GM12864 (cell line): ENCODE measurements at regions not wholly inside any gene's neighbourhood (a gene's known extent, or its start where the extent isn't known, plus 50 kb on each side); places are given as distances from the start of the nearest gene placed in this dataset.
"Not testable (repeated sequence)": the region's sequence is repeated elsewhere in the genome, so short reads cannot be mapped to it uniquely, and the experiment has no call there.

Experiments used
- DNase-seq: peaks from one replicate; pipeline ENCODE4 v3.0.0-alpha.2; 2011; ENCODE audit warnings: low read depth
- H3K4me3 ChIP-seq: 2 replicates; pipeline ENCODE4 v1.5.1; 2011; ENCODE audit warnings: mild to moderate bottlenecking, low read depth, low read length, control low read depth
- CTCF ChIP-seq: IDR thresholded peaks from 2 replicates; pipeline ENCODE4 v1.5.1; 2011; ENCODE audit warnings: low read depth, mild to moderate bottlenecking, moderate library complexity, low read length, control low read depth, inconsistent platforms; ENCODE audit errors: missing control alignments

DNA sequence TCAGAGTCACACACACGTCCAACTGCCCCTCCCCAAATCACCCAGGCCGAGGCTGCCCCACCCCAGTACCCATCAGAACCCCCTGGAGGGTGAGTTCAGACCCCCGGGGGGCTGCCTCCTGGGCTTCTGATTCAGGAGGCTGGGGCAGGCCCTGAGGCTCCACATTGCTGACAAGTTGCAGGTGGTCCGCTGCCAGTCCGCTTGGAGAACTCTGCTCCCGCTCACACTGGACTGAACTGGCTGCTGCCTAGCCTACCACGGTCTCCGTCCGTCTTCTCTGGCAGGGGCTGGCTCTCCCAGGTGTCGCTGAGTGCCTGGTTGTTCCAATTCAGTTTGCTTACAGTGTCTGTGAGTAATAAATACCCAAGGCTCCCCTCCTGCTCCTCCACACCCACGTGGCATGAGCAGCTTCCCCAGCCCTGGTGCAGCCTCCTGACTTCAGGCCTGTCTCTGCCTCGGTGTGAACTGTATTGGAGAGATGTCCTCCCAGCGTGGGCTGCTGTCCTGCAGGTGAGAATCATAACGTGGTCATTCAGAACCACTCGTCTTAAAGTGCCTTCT, 163.4 kb downstream of the LAT start:
- no peak for DNase-seq
- TF ChIP-seq CTCF, result no peak
- H3K4me3 ChIP-seq, result no peak overlapping the region

DNA sequence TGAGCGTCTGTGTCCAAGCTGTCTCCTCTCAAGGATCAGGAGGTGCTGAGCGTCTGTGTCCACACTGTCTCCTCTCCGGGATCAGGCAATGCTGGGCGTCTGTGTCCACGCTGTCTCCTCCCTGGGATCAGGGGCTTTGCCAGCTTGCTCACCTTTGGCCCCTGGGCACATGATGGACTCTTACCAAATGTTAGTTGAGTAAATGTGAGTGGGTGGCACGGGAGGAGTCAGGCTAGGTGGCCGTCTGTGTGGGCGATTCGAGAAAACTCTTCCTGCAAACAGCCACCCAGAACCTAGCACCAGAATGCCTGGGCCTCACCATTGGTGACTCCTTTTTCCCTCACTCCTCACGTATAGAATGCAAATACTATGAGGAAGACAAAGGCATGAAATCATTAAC, 162.9 kb downstream of the LAT start:
- not testable (repeated sequence) for H3K4me3 ChIP-seq

DNA sequence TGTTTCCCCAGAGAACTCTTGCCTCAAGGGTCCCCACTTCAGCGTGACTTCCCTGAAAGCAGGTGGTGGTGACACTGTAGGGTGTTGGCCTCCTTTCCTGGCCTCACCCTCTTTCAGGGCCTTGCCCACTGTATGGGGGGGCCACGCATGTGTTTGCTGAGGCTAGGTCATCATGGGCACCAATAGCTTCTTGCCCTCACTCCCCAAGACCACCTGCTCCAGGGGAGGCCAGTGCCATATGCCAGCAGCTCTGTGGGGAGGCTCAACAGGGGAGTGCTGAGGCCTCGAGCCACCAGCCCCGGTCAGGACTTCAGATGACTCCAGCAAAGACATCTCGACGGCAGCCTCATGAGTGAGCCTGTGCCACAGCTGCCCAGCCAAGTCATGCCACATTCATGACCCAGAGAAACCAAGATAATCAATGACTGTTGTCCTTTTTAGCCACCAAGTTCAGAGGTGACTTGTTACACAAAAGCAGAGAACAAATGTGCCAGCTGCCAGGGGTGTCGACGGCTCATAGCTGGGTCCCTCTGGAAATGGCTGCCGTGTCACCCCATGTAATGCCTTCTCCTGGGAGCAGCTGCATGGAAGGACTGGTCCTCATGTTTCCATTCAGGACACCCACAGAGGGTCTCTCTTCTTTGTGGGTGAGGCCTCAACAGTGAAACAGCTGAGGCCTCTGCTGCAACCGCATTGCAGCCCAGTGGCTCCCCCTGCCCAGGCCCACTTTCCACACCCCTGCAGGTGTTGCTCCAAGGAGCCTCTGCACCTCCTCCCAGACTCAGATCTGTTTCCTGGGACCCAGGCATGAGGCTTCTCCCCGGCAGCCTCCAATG, 162.2 kb downstream of the LAT start:
- not testable (repeated sequence) for H3K4me3 ChIP-seq, DNase-seq

More for the DNA sequence above, 162.9 kb downstream of the LAT start:
- DNase-seq, result not testable (repeated sequence)

DNA sequence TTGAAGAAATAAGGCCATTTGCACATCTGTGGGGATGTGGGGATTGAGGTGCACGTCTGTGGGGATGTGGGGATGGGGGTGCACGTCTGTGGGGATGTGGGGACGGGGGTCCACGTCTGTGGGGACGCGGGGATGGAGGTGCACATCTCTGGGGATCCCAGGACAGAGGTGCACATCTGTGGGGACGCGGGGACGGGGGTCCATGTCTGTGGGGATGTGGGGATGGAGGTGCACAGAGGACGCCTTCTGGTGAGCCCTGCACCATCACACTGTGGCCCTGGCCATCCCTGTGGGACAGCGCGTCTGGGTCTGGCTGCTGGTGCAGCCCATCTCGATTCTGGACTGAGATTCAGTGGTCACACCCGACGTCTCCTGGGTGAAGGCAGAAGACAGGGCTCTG, 161.4 kb downstream of the LAT start:
- H3K4me3 ChIP-seq, result no peak overlapping the region
- no peak for DNase-seq
- TF ChIP-seq CTCF, result no peak

- not testable (repeated sequence) for H3K4me3 ChIP-seq, DNase-seq
These were observed 160.8 kb downstream of the LAT start for GRCh38 chr16:29145486-29146225.

- H3K4me3 ChIP-seq, DNase-seq: not testable (repeated sequence)
These were observed 160.2 kb downstream of the LAT start for GRCh38 chr16:29145086-29145485.

- not testable (repeated sequence) for DNase-seq, H3K4me3 ChIP-seq
These were observed 159.8 kb downstream of the LAT start for GRCh38 chr16:29144669-29145062.

- DNase-seq, H3K4me3 ChIP-seq: not testable (repeated sequence)
These were observed 159.2 kb downstream of the LAT start for GRCh38 chr16:29143739-29144668.

GRCh38 chr16:29142506-29142905, 157.7 kb downstream of the LAT start:
- H3K4me3 ChIP-seq, result not testable (repeated sequence)

GRCh38 chr16:29141586-29142324, 156.9 kb downstream of the LAT start:
- no peak overlapping the region for H3K4me3 ChIP-seq

More at GRCh38 chr16:29142506-29142905, 157.7 kb downstream of the LAT start:
- DNase-seq, result not testable (repeated sequence)

DNA sequence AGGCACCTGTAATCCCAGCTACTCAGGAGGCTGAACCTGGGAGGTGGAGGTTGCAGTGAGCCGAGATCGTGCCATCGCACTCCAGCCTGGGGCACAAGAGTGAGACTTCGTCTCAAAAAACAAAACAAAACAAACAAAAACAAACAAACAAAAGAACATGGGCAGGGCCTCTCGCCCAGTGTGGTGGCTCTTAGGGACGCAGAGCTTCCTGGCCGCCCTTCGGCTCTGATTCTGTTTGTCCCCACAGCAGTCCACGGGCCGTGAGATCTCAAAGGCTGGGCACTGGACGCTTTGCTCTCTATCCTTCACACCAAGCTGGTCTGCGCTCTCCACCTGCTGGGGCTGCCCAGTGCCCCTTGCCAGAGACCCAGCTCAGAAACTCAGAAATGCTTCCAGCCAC, 156.3 kb downstream of the LAT start:
- DNase-seq, H3K4me3 ChIP-seq: not testable (repeated sequence)

More at GRCh38 chr16:29141586-29142324, 156.9 kb downstream of the LAT start:
- no peak for DNase-seq
- no peak for TF ChIP-seq CTCF

- not testable (repeated sequence) for DNase-seq, H3K4me3 ChIP-seq
These were observed 155.3 kb downstream of the LAT start for GRCh38 chr16:29139901-29140855.
